Panc1 (cell line): ENCODE measurements at regions not wholly inside any gene's neighbourhood (a gene's known extent, or its start where the extent isn't known, plus 50 kb on each side); places are given as distances from the start of the nearest gene placed in this dataset.

Source experiments
- ATAC-seq: fragments of 200-7000 bp; cut with Tn5 transposase; 2 replicates; pipeline ENCODE4 v1.9.1; 2020; ENCODE audit warnings: mild to moderate bottlenecking, moderate library complexity
- BruUV-seq: library from RNA; stranded (reverse); fragments of 400-500 nt; replicated peaks from 2 replicates; lab custom pipeline; 2021; lab: Mats Ljungman, UMichigan
- CTCF ChIA-PET: fragments of 300-600 bp; sonication (Branson Sonifier 250); formaldehyde crosslinking; loops from one replicate; lab custom pipeline; 2022; ENCODE audit warnings: antibody characterized with exemption; lab: Charles Lee
- POLR2A ChIA-PET: fragments of 300-600 bp; sonication (Branson Sonifier 250); formaldehyde crosslinking; loops from one replicate; lab custom pipeline; 2022; ENCODE audit warnings: antibody characterized with exemption; lab: Charles Lee
- DNase-seq: peaks from one replicate; pipeline ENCODE4 v3.0.0-alpha.2; 2010; ENCODE audit warnings: low read depth, low spot score
- H3K27ac ChIP-seq: 2 replicates; pipeline ENCODE4 v1.5.1; 2011; ENCODE audit warnings: mild to moderate bottlenecking, low read length, inconsistent platforms
- H3K27me3 ChIP-seq: fragments of 200-500 bp; sonication (Bioruptor generic); 2 replicates; pipeline ENCODE4 v1.6.0; 2014; ENCODE audit warnings: low read length, inconsistent platforms; ENCODE audit not compliant: control insufficient read depth, insufficient read depth
- H3K36me3 ChIP-seq: fragments of 200-500 bp; sonication (Bioruptor generic); 2 replicates; pipeline ENCODE4 v1.5.1; 2014; ENCODE audit warnings: inconsistent platforms, mild to moderate bottlenecking, low read length, moderate library complexity; ENCODE audit not compliant: control insufficient read depth, insufficient read depth
- H3K4me1 ChIP-seq: 2 replicates; pipeline ENCODE4 v1.5.1; 2011; ENCODE audit warnings: inconsistent platforms, mild to moderate bottlenecking, low read length, moderate library complexity; ENCODE audit not compliant: control insufficient read depth, insufficient read depth
- H3K4me3 ChIP-seq, 2 experiments: 2 replicates each; pipeline ENCODE4 v1.5.1; 2011 to 2012; ENCODE audit warnings: low read depth in 2 of 2, low read length in 2 of 2, mild to moderate bottlenecking in 2 of 2, inconsistent platforms in 1 of 2, moderate library complexity in 1 of 2
- H3K9me3 ChIP-seq: fragments of 200-500 bp; sonication (Bioruptor generic); 2 replicates; pipeline ENCODE4 v1.5.1; 2014; ENCODE audit warnings: low read depth, mild to moderate bottlenecking, inconsistent platforms, low read length, moderate library complexity; ENCODE audit not compliant: control insufficient read depth, insufficient read depth
- POLR2AphosphoS5 ChIP-seq: IDR thresholded peaks from 2 replicates; pipeline ENCODE4 v1.6.1; 2012; ENCODE audit warnings: mild to moderate bottlenecking, low read depth, low read length, moderate library complexity
- SIN3A ChIP-seq: IDR thresholded peaks from 2 replicates; pipeline ENCODE4 v1.6.1; 2012; ENCODE audit warnings: low read depth, mild to moderate bottlenecking, low read length, moderate library complexity, borderline replicate concordance; ENCODE audit not compliant: insufficient read depth
- TCF7L2 ChIP-seq: IDR thresholded peaks from 2 replicates; pipeline ENCODE4 v1.6.1; 2011; ENCODE audit warnings: mild to moderate bottlenecking, low read depth, low read length, inconsistent platforms
- in situ Hi-C: cut with HindIII; loops from 2 replicates; pipeline ENCODE4 v1.10.0; 2016; ENCODE audit warnings: low sequenced_read_pairs, low pct_unique_long_range_greater_than_20kb
- intact Hi-C: fragments of 100-400 bp; cut with micrococcal nuclease; formaldehyde crosslinking; loops from one replicate; pipeline ENCODE4 v1.10.0; 2022; ENCODE audit not compliant: unreplicated experiment
- TF ChIP-seq, protein P1 (sequence below), 2 experiments: IDR thresholded peaks; 2 replicates each; pipeline ENCODE4 v1.6.1; 2011 to 2012; ENCODE audit warnings: low read depth in 2 of 2, control low read depth in 1 of 2, low read length in 1 of 2, mild to moderate bottlenecking in 1 of 2, moderate library complexity in 1 of 2; ENCODE audit not compliant: insufficient read depth in 1 of 2
- TF ChIP-seq, protein P2 (sequence below): fragments of 450-650 bp; IDR thresholded peaks from 2 replicates; pipeline ENCODE4 v1.5.1; 2017; ENCODE audit warnings: mild to moderate bottlenecking

DNA sequence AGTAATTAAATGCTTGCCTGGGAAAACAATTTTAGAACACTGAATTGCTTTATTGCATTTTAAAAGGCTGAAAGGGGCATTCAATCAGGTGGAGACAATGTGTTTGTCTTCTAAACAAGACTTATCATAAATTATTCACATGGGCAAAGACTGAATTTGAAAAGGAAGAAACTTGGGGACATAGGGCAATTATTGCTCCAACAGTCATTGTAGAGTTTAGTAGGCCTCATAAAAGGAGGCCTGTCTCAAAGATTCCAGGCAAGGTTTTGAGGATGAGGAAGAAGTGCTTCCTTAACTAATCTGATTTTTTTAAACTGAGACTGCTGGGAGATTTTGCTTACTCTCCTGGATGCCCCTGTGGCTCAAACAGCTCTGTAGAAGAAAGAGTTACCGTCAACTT is 174.4 kb upstream of the RPS6KA3 start:
- intact Hi-C loops: loop anchor here (5.0 kb wide), 1 partner anchor 144 kb away; no protein-coding TSS in a partner anchor
- Histone ChIP-seq H3K4me3 (no peak overlapping the region), H3K4me1 (no peaks in the 10 kb centered on the region), H3K36me3 (no peaks in the 10 kb centered on the region), H3K9me3 (no peaks in the 10 kb centered on the region), H3K27ac (no peak overlapping the region), H3K27me3 (no peaks in the 10 kb centered on the region)
- ATAC-seq: no peak
- in situ Hi-C loops: no loop called here
- BruUV-seq: no TSS peak
- TF ChIP-seq SIN3A (no peak), POLR2AphosphoS5 (no peak), TCF7L2 (no peak)
- TF ChIP-seq, protein P1, sequence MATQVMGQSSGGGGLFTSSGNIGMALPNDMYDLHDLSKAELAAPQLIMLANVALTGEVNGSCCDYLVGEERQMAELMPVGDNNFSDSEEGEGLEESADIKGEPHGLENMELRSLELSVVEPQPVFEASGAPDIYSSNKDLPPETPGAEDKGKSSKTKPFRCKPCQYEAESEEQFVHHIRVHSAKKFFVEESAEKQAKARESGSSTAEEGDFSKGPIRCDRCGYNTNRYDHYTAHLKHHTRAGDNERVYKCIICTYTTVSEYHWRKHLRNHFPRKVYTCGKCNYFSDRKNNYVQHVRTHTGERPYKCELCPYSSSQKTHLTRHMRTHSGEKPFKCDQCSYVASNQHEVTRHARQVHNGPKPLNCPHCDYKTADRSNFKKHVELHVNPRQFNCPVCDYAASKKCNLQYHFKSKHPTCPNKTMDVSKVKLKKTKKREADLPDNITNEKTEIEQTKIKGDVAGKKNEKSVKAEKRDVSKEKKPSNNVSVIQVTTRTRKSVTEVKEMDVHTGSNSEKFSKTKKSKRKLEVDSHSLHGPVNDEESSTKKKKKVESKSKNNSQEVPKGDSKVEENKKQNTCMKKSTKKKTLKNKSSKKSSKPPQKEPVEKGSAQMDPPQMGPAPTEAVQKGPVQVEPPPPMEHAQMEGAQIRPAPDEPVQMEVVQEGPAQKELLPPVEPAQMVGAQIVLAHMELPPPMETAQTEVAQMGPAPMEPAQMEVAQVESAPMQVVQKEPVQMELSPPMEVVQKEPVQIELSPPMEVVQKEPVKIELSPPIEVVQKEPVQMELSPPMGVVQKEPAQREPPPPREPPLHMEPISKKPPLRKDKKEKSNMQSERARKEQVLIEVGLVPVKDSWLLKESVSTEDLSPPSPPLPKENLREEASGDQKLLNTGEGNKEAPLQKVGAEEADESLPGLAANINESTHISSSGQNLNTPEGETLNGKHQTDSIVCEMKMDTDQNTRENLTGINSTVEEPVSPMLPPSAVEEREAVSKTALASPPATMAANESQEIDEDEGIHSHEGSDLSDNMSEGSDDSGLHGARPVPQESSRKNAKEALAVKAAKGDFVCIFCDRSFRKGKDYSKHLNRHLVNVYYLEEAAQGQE (IDR thresholded peaks at IDR 0.05; ENCODE audit: insufficient read depth in 1 of 2, low read depth in 2 of 2, low read length in 1 of 2): no peak
- TF ChIP-seq, protein P2, sequence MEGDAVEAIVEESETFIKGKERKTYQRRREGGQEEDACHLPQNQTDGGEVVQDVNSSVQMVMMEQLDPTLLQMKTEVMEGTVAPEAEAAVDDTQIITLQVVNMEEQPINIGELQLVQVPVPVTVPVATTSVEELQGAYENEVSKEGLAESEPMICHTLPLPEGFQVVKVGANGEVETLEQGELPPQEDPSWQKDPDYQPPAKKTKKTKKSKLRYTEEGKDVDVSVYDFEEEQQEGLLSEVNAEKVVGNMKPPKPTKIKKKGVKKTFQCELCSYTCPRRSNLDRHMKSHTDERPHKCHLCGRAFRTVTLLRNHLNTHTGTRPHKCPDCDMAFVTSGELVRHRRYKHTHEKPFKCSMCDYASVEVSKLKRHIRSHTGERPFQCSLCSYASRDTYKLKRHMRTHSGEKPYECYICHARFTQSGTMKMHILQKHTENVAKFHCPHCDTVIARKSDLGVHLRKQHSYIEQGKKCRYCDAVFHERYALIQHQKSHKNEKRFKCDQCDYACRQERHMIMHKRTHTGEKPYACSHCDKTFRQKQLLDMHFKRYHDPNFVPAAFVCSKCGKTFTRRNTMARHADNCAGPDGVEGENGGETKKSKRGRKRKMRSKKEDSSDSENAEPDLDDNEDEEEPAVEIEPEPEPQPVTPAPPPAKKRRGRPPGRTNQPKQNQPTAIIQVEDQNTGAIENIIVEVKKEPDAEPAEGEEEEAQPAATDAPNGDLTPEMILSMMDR: no peak
- POLR2A ChIA-PET: no interaction called here
- DNase-seq: no peak
- CTCF ChIA-PET: no interaction called here

DNA sequence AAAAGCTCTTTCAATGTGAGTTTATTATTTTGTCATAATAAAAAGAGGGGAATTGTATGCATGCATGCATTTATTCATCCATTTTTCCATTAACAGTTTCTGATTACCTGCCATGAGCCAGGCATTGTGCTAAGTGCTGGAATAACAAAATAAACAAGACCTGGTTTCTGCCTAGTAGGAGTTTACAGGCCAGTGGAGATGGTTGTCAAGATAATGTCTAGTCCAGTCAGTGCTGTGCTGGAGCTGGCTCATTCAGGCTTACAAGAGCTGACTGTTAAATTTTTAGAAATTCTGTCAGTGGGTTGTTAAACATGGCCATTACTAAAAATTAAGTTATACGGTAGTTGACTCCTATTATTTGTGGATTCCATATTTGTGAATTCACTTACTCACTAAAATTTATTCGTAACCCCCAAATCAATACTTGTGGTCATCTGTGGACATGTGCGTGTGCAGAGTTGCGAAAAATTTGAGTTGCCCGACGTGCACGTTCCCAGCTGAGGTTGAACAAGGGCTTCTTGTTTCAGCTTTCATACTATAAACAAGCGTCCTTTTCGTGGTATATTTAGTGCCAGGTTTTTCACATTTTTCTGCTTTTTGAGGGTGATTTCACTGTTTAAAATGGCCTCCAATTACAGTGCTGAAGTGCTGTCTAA is 172.3 kb upstream of the RPS6KA3 start:
- in situ Hi-C loops: no loop called here
- Histone ChIP-seq H3K4me3 (no peak overlapping the region), H3K4me1 (no peaks in the 10 kb centered on the region), H3K9me3 (no peaks in the 10 kb centered on the region), H3K27me3 (no peaks in the 10 kb centered on the region), H3K36me3 (no peaks in the 10 kb centered on the region), H3K27ac (no peak overlapping the region)
- ATAC-seq (no peak), DNase-seq (no peak)
- intact Hi-C loops: no loop called here
- BruUV-seq: no TSS peak
- TF ChIP-seq TCF7L2: no peak
- no peak for TF ChIP-seq POLR2AphosphoS5
- no peak for TF ChIP-seq SIN3A
- TF ChIP-seq, protein P1 (IDR thresholded peaks at IDR 0.05; ENCODE audit: insufficient read depth in 1 of 2, low read depth in 2 of 2, low read length in 1 of 2): no peak
- TF ChIP-seq, protein P2: no peak
- POLR2A ChIA-PET: no interaction called here
- CTCF ChIA-PET: interaction anchor here (0.6 kb wide), 3 partner anchors 172 to 450 kb away, joined by 3 to 6 read pairs (median 3); no protein-coding TSS in a partner anchor
